Activated CD4-positive, alpha-beta T cell treated with anti-CD3 and anti-CD28 coated beads for 24 hours (primary cell): ENCODE measurements at regions not wholly inside any gene's neighbourhood (a gene's known extent, or its start where the extent isn't known, plus 50 kb on each side); places are given as distances from the start of the nearest gene placed in this dataset.
"Not testable (repeated sequence)": the region's sequence is repeated elsewhere in the genome, so short reads cannot be mapped to it uniquely, and the experiment has no call there.

Experiments
- DNase-seq, 2 donors: peaks; one replicate each; pipeline ENCODE4 v3.0.0-alpha.2; 2020; ENCODE audit warnings: low read depth in 2 of 2

DNA sequence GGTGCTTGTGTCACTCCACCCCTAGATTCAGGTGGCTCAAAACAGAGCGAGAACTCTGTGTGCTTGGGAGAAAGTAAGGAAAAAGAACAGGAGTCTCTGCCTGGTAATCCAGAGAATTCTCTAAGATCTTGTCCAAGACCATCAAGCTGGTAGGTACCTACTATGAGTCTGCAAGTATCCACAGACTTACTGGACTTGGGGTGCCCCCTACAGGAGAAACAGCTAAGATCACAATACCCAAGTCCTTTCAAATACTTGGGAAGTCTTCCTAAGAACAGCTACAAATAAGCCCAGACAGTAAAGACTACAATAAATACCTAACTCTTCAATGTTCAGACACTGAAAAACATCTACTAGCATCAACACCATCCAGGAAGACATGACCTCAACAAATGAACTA is 1143.6 kb upstream of the ACVR2A start:
- DNase-seq = no peak

DNA sequence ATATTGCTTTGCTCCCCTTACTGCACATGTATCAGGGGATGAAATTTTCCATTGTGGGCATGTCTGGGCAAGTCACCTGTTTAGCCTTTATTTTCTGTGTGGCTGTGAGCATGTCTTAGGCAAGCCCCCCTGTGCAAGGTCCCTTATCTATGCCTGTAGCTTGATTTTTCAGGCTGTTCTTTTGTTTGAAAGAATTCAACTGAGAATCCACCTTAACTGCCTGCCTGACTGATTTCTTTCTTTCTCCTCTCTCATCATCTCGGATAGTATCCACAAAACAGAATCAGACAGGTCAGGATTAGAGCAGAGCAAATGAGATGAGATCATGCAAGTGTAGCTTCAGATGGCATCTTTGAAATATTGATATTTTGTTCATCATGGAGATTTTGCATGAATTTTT is 1147.5 kb upstream of the ACVR2A start:
- no peak for DNase-seq

DNA sequence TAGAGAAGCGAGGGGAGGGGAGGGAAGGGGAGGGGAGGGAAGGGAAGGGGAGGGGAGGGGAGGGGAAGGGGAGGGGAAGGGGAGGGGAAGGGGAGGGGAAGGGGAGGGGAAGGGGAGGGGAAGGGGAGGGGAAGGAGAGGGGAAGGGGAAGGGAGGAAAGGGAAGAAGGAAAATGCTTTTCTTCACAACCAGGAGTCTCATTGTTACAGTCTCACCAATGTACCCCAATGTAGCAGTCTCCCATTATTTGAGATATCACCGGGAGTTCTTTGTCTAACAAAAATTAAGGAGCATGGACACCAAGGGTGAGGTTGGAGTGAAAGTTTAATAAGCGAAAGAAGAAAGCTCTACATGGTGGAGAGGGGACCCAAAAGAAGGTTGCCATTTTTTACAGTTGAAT is 1148.0 kb upstream of the ACVR2A start:
- DNase-seq = not testable (repeated sequence)

DNA sequence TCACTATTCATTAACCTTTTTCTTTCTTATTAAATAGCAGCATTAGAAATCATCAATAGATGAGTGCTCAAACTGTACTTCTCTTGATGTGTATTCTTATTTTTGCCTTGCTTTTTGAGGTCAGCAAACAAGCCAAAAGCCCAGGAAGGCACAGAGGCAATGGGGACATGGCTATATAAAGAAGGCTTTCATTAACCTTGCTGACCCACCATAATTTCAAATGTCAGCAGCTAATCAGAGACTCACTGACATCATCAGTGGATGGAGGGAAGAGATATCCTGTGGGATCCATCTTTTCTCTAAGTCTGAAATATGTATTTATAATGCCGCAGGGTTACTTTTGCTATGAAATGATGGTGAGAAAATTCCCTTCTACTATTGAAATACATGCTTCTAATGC is 1162.8 kb upstream of the ACVR2A start:
- DNase-seq = no peak

DNA sequence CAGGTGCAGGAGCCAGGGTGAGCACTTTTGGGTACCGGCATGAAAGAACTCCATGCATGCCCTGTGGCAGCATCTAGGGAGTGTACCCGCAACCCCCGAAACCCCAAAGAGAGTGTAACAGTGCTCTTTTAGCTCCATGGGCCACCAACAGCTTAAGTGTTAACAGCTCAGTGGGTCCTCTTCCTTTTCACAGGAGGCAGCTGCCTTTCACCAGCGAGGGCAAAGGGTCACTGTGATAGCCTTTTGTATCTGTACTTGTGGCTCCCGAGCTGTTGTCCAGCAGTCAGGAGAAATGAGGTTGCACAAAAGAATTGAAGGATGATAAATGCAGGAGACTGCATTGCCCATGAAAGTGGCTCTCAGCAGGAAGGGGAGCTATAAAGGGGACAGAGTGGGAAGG is 1166.3 kb upstream of the ACVR2A start:
- DNase-seq = no peak

DNA sequence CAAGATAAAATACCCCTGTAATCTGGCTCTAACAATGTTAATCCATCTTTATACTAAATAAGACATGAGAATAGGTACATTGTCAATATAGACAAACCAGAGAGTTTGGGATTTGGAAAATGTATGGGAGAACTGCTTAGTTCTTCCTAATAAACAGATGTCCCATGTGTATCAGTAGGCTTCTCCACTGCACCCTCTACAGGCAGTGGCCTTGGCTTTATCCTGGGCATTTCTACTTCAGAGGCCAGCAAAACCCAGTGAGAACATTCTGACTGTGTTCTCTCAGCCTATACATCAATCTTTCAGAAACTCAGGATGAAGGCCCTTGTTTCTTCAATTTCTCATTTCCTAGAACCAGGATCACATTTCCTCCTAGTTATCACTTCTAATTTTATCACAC is 1167.5 kb upstream of the ACVR2A start:
- no peak for DNase-seq

DNA sequence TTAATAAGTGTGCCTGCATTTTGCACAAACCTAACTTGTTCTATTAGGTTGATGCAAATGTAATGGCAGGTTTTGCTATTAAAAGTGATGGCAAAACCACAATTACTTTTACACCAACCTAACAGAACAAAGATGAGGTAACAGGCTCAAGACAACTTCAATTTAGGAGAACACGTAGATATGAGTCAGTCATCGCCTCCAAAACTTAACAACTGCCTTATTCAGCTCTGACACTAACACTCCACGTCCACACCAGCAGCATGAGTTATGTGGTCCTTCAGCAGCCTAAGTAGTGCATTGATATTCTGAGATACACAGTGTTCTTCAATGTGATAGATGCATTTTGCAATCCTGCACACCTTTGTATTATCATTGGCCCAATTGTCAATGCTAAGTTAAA is 1175.1 kb upstream of the ACVR2A start:
- DNase-seq = no peak

DNA sequence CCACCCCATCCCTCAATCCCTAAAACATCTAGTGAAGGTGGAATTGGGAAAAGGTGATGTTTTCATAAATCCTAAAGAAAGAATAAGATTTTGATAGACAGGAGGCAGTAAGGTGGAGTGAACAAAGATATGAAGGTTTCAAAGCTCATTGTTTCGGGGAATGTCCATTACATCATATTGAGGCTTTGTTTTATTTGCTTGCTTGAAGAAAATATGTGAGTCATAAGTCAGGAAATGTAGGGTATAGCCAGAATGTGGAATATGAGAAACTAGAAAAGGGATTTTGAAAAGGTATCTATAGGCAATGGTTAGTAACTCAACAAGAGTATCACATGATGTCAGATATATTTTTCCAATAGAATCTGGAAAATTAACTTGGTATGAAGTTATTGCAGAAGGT is 1178.5 kb upstream of the ACVR2A start:
- DNase-seq = no peak

DNA sequence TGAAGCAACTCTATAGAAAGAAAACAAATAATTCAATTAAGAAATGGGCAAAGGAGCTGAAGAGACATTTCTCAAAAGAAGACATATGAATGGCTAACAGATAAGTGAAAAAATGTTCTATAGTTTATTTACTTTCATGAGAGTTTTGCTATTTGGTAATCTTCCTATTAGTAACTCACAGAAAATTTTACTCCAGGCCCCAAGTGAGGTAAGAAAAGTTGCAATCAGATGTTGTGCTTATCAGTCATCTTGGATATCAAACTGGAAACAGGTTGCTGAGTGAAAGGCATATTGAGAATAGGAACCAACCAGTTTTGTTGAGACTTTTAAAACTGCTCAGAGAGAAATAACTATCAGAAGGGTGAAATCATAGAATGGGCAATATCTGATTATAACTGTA is 1179.0 kb upstream of the ACVR2A start:
- DNase-seq = no peak

DNA sequence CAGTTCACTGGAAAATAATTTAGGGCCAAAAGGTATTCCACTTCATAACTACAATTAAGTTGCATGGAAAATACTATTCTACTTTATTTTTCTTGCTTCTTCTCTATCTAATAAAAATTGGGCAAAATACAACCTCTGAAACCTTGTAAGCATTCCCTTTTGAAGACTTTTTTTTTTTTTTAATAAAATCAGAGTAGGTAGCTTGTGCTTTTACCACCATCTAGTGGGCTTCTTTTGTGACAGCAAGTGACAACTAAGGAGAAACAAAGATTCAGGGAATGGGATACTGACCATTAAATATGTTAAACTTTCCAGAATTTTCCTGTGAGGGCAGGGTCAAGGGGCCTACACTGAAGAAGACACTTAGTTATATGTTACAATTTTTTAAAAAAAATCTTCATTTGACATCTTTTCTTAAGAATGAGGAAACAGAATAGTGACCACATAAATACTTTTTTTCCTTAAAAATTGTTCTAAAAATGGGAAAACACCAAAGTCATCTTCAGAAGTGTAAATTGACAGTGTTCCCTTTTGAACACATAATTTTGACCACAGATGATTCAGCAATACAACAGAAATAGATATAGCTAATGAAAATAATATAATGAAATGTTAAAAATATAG is 1183.2 kb upstream of the ACVR2A start:
- no peak for DNase-seq

DNA sequence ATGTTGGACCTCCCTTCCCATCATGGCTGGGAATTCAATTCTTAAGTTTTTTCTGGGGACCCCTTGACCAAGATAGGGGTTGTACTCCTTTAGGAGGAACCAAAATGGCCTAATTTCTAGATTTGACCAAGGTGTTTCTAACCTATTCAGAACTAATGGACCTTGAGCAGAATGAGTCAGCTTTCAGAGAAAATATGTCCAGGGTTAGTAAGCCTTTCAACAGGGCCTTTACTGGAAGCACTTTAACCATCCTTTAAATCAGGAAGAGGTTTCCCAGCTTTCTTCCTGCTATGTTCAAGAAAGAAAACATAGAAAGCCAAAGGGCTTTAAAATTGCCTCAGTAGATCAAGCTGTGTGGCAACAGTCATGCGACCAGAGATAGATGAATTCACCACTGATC is 1184.9 kb upstream of the ACVR2A start:
- no peak for DNase-seq

DNA sequence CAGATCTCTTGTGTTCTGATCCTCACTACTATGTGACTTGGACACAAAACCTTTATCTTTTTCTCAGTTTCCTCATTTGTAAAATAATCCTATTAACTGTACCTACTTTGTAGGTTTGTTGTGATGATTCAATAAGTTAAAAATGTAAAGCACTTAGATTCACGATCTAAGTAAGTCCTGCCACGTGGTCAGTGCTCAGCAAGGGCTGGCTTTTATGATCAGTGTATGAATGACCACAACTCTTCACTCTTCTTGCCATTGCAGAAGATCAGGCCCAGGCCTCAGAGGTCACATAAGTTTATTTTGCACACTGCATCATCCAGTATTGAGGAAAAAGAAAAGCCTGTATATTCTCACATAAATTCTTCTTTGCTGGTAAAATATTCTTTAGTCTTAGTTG is 1192.5 kb upstream of the ACVR2A start:
- no peak for DNase-seq

DNA sequence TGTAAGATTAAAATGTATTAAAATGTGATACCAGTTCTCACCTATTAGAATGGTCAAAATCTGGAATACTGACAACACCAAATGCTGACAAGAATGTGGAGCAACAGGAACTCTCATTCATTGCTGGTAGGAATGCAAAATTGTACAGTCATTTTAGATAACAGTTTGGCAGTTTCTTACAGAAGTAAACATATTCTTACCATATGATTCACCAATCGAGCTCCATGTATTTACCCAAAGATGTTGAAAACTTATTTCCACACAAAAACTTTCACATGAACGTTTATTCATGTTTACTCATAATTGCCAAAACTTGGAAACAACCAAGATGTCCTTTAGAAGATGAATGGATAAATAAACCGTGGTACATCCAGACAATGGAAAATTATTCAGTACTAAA is 1193.5 kb upstream of the ACVR2A start:
- DNase-seq = no peak

DNA sequence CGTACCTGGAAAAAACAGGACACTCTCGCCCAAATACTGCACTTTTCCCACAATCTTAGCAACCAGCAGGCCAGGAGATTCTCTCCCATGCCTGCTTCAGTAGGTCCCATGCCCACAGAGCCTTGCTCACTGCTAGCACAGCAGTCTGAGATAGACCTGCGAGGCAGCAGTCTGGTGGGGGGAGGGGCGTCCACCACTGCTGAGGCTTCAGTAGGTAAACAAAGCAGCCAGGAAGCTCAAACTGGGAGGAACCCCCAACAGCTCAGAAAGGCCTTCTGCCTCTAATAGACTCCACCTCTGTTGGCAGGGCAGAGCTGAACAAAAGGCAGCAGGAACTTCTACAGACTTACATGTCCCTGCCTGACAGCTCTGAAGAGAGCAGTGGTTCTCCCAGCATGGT is 1202.8 kb upstream of the ACVR2A start:
- no peak for DNase-seq

DNA sequence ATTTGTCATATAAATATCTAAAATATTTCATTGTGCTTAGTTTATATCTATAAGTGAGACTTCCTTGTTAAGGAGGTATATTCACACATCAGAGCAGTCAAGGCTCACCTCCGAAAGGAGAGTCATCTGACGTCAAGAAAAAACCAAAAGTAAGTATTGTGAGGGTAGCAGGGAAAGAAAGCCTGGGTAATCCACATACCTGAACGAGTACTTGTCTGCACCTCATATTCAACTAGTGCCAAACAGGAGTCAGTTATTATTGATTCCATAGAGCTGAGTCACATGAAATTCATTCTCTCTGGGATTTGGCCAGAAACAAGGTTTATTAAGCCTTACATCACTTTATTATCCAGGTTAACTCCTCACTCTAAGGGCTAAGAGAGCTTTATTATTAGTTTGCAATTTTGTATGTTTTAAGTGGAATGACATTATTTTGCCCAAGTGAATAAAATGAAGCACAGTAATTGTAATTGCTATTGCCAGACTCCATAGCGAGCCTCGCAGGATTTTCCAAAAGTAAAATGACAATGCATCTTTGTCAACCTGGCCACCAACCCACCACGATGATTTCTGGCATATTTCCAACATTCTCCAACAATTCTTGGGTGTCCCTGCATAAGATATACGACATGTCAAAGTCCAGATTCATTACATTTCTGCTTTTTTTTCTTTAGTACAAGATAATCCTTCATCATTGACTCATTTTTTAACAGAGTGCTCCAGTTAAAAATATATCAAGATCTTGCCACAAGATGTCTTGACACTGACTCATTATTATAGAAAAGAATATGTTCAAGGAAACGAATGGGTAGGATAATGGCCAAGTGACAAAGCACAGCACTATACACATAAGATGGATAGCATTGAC is 1210.4 kb upstream of the ACVR2A start:
- no peak for DNase-seq

DNA sequence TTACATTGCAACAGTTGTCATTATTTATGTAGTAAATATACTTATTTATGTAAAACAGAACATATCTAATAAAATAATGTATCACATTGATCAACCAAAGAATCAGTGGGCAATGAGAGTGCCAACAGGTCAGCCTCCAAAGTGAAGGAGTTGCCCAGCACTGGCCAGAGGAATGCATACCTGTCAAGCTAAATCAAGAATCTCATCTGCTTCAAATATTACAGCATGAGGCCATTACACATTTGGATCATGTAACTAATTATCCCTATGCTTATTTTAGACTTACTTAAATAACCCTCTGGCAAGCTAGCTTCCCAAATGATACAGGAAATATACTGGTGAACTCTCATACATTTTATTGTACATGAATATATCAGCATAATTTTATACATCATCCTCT is 1211.7 kb upstream of the ACVR2A start:
- no peak for DNase-seq

DNA sequence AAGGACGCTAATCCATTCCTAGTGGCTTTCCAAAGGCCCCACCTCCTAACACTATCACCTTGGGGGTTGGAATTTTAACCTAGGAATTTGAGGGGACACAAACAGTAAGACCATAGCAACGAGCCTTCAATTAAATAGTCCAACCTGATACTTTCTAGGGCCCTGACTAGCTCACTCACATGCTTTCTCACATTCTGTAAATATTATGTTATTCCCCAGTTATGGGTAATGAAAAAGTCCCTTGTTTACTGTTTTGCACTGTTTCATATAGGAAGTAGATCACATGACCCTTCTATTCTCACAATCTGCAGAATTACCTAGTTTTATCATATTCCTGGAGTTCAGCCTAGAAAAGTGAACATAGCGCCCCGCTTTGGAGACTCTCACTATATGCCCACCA is 1212.1 kb upstream of the ACVR2A start:
- no peak for DNase-seq

DNA sequence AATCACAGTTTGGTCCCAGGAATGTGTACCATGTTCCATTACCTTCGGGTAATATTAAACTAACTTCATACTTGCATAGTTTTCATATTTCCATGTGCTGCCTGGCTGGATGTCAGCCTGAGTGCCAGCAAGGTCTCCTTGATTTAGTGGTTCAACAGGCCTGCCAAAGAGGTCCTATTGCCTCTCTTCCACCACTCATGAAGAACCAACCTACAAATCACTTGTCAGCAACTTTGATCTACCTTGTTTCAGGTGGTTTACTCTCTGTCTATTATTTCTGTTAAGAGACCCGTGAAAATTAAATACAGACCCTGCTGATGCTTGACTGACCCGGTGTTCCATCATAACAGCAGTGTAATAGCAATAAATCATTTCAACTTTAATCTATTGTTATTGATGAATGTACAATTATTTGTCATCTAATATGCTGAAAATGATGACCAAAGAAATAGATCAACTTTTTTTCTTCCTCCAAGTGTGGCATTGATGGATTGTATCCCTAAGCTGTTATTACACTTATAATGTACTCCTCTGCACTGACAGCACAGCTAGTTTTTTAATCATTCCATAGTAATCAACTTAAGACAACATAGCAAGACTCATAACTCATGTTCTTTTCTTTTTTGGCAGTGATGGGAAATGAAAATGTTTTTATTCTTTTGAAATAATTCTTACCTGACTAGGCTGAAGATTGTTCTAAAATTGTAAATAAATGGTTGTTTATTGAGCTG is 1220.2 kb upstream of the ACVR2A start:
- no peak for DNase-seq

DNA sequence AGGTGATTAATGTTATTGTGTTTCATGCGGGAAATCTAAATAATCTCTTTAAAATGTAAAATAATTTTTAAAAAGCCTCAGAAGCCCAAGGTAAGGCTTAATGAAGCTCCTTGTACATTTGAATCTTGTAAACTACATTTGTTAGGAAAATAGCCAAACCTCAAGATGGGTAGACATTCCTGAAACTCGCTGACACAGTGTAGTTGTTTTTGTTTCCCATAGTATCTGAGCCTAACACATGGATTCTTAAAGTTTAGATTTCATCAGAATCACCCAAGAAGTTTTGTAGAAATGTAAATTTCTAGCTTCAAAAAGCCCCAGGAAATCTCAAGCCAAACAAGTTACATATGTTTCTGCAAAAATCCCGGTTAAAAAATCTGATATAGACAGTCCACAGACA is 1221.1 kb upstream of the ACVR2A start:
- DNase-seq = no peak

DNA sequence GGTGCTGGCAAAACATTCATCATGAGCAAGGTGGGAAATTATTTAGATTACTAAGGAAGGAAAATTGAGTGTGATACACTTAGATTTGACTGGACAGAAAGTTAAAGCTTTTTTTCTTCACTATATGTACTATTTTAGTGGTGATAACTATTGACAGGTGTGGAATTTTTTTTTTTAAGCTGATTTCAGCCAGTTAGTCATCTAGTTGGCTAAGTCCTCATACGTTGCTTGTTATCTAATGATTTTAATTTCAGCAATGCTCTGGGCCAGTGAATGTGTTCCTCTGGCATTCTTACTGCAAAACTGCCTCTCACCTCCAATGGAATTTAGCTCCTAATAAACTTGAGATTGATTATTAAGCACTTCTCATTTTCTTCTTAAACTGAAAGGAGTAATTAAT is 1223.2 kb upstream of the ACVR2A start:
- no peak for DNase-seq

DNA sequence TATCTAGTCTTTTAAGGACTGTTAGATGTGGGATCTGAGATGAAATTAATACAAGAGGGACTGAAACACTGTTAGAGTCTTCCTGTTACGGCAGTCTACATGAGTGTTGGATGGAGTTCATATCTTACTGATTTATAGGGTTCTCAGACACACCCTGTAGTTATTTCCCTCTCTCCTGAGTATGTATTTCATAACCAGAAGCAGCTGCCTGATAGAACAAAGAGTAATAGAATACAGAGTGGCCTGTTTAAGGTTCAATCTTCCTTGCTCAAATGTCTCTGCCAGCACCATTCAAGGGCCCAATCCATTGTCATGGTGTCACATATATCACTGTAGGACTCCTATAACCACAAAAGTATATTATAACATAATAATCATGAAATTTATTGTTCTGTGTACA is 1229.1 kb upstream of the ACVR2A start:
- no peak for DNase-seq

DNA sequence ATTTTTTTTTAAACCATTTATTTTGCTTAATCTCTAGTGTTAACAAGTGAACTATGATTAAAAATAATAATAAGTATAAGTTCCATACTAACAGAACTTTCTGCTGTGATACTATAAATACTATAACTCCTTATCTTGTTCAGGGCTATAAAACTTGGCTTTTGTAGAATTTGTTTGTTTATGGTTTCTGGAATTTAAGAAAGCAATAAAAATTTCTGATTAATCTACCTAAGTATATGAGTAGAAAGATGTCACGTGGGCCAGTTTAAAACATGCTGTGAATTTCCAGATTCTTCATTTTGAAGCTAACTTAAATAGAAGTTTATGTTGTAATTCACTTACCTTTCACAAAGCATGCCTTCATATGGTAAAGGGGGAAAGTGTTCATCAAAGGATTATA is 1236.3 kb upstream of the ACVR2A start:
- no peak for DNase-seq

DNA sequence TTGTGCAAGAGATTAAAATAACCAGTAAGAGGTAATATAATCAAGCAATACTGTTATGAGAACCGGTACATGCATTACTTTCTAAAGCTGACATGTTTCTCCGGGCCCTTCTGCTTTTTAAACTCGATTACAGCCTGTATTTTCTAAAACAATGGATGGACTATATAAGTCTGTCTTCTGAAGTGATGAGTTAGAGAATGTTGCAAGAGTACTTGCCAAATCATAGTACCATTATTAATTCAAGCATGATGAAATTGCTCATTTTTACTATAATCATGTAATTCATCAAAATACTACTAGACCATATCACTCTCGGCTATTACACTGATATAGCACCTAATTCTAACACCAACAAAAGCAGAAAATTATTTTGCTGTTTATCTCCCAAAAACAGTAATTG is 1240.3 kb upstream of the ACVR2A start:
- DNase-seq = no peak
